HL-60 (cell line): ENCODE measurements at regions not wholly inside any gene's neighbourhood (a gene's known extent, or its start where the extent isn't known, plus 50 kb on each side); places are given as distances from the start of the nearest gene placed in this dataset.

ENCODE experiments used
- DNase-seq, 2 experiments: peaks; one replicate each; pipeline ENCODE4 v3.0.0-alpha.2; 2010 to 2020; ENCODE audit warnings: low read depth in 1 of 2, low spot score in 1 of 2
- H3K27ac ChIP-seq: fragments of 250-450 bp; sonication (Bioruptor Pico); replicated peaks from 2 replicates; pipeline ENCODE4 v1.5.1; 2020; ENCODE audit warnings: mild to moderate bottlenecking, moderate library complexity
- H3K27me3 ChIP-seq: fragments of 250-450 bp; sonication (Bioruptor Pico); 2 replicates; pipeline ENCODE4 v1.5.1; 2021; ENCODE audit warnings: mild to moderate bottlenecking, moderate library complexity; ENCODE audit not compliant: insufficient read depth, poor library complexity, severe bottlenecking
- H3K4me3 ChIP-seq: replicated peaks from 2 replicates; pipeline ENCODE4 v1.5.1; 2011; ENCODE audit warnings: mild to moderate bottlenecking, control low read depth, low read length; ENCODE audit not compliant: insufficient read depth
- CTCF ChIP-seq: IDR thresholded peaks from one replicate; pipeline ENCODE4 v1.5.1; 2011; ENCODE audit warnings: low read length, control low read depth, inconsistent platforms; ENCODE audit not compliant: insufficient read depth
- GABPA ChIP-seq: IDR thresholded peaks from 2 replicates; pipeline ENCODE4 v1.6.1; 2012; ENCODE audit warnings: low read depth
- POLR2AphosphoS5 ChIP-seq: IDR thresholded peaks from 2 replicates; pipeline ENCODE4 v1.6.1; 2012; ENCODE audit warnings: low read depth
- REST ChIP-seq: IDR thresholded peaks from 2 replicates; pipeline ENCODE4 v1.6.1; 2012; ENCODE audit warnings: low read depth; ENCODE audit not compliant: insufficient replicate concordance
- SPI1 ChIP-seq: IDR thresholded peaks from 2 replicates; pipeline ENCODE4 v1.6.1; 2012; ENCODE audit warnings: low read depth, mild to moderate bottlenecking, borderline replicate concordance

GRCh38 chr9:71306134-71306533 lies 184.7 kb upstream of the TRPM3 start:
- peaks cover 2% of the 10 kb centered on the region for H3K27me3 ChIP-seq
- no peak overlapping the region for H3K27ac ChIP-seq
- H3K4me3 ChIP-seq: no peak overlapping the region
- DNase-seq: no peak
- TF ChIP-seq REST: no peak
- no peak for TF ChIP-seq SPI1
- no peak for TF ChIP-seq GABPA
- TF ChIP-seq CTCF: no peak
- no peak for TF ChIP-seq POLR2AphosphoS5

GRCh38 chr9:71303351-71303750 lies 181.9 kb upstream of the TRPM3 start:
- DNase-seq: no peak
- Histone ChIP-seq H3K4me3 (no peak overlapping the region), H3K27me3 (peaks cover 2% of the 10 kb centered on the region), H3K27ac (no peak overlapping the region)
- no peak for TF ChIP-seq SPI1
- no peak for TF ChIP-seq CTCF
- TF ChIP-seq POLR2AphosphoS5: no peak
- no peak for TF ChIP-seq REST
- no peak for TF ChIP-seq GABPA

GRCh38 chr9:71302776-71303175 lies 181.4 kb upstream of the TRPM3 start:
- no peak overlapping the region for H3K4me3 ChIP-seq
- TF ChIP-seq POLR2AphosphoS5: no peak
- no peak for TF ChIP-seq SPI1
- TF ChIP-seq GABPA: no peak
- TF ChIP-seq CTCF: no peak
- TF ChIP-seq REST: no peak
- no peak for DNase-seq
- peaks cover 2% of the 10 kb centered on the region for H3K27me3 ChIP-seq
- H3K27ac ChIP-seq: no peak overlapping the region
